CD14-positive monocyte (primary cell): ENCODE measurements at regions not wholly inside any gene's neighbourhood (a gene's known extent, or its start where the extent isn't known, plus 50 kb on each side); places are given as distances from the start of the nearest gene placed in this dataset.
"Not testable (repeated sequence)": the region's sequence is repeated elsewhere in the genome, so short reads cannot be mapped to it uniquely, and the experiment has no call there.

Experiments used
- DNase-seq, 3 donors: peaks; one replicate each; pipeline ENCODE4 v3.0.0-alpha.2; 2011 to 2022
- H2AFZ ChIP-seq: 2 replicates; pipeline ENCODE4 v1.6.0; 2012; ENCODE audit warnings: mild to moderate bottlenecking, low read depth, low read length, inconsistent platforms; ENCODE audit not compliant: insufficient read depth, poor library complexity, severe bottlenecking
- H3K27ac ChIP-seq, 2 donors: 1 replicate in 1 of 2; 2 replicates in 1 of 2; pipeline ENCODE4 v1.5.1; 2012 to 2013; ENCODE audit warnings: low read length in 2 of 2, control low read depth in 1 of 2, inconsistent platforms in 1 of 2, low read depth in 1 of 2, mild to moderate bottlenecking in 1 of 2
- H3K27me3 ChIP-seq, 2 donors: one replicate each; pipeline versions ENCODE4 v1.6.0 to v1.6.1; 2011 to 2013; ENCODE audit warnings: low read length in 2 of 2; ENCODE audit not compliant: control insufficient read depth in 2 of 2, insufficient read depth in 2 of 2
- H3K36me3 ChIP-seq, 2 donors: replicated peaks in 1 of 2; 1 replicate in 1 of 2; 2 replicates in 1 of 2; pipeline versions ENCODE4 v1.5.1 to v1.6.1; 2012 to 2013; ENCODE audit warnings: low read length in 2 of 2, control low read depth in 1 of 2, inconsistent platforms in 1 of 2, mild to moderate bottlenecking in 1 of 2; ENCODE audit not compliant: insufficient read depth in 2 of 2, control insufficient read depth in 1 of 2
- H3K4me1 ChIP-seq, 2 donors: 1 replicate in 1 of 2; 2 replicates in 1 of 2; pipeline versions ENCODE4 v1.5.1 to v1.6.1; 2012 to 2013; ENCODE audit warnings: low read length in 2 of 2, control low read depth in 1 of 2, inconsistent platforms in 1 of 2, mild to moderate bottlenecking in 1 of 2, moderate library complexity in 1 of 2; ENCODE audit not compliant: insufficient read depth in 2 of 2, control insufficient read depth in 1 of 2
- H3K4me2 ChIP-seq: replicated peaks from 2 replicates; pipeline ENCODE3; 2012; ENCODE audit warnings: low read length, moderate library complexity, mild to moderate bottlenecking; ENCODE audit not compliant: poor library complexity, severe bottlenecking; ENCODE audit errors: extremely low read depth
- H3K4me3 ChIP-seq, 3 experiments: fragments of 200-600 bp in 1 of 3; sonication (generic) in 1 of 3; replicated peaks in 1 of 3; 1 replicate in 2 of 3; 2 replicates in 1 of 3; pipeline ENCODE4 v1.5.1; 2011 to 2013; ENCODE audit warnings: low read length in 3 of 3, mild to moderate bottlenecking in 3 of 3, control low read depth in 2 of 3, low read depth in 2 of 3, inconsistent platforms in 1 of 3, moderate library complexity in 1 of 3
- H3K79me2 ChIP-seq: 2 replicates; pipeline ENCODE4 v1.6.0; 2012; ENCODE audit warnings: mild to moderate bottlenecking, control low read depth, inconsistent platforms, low read length, moderate library complexity; ENCODE audit not compliant: insufficient read depth
- H3K9ac ChIP-seq: 2 replicates; pipeline ENCODE4 v1.6.0; 2017; ENCODE audit warnings: low read length, mild to moderate bottlenecking; ENCODE audit not compliant: insufficient read depth, poor library complexity, severe bottlenecking
- H3K9me3 ChIP-seq, 2 donors: replicated peaks in 1 of 2; 1 replicate in 1 of 2; 2 replicates in 1 of 2; pipeline versions ENCODE4 v1.5.1 to v1.6.1; 2012 to 2013; ENCODE audit warnings: low read length in 2 of 2, control low read depth in 1 of 2; ENCODE audit not compliant: control insufficient read depth in 1 of 2, insufficient read depth in 1 of 2
- H4K20me1 ChIP-seq: 2 replicates; pipeline ENCODE4 v1.6.0; 2012; ENCODE audit warnings: mild to moderate bottlenecking, low read length, control low read depth, moderate library complexity; ENCODE audit not compliant: insufficient read depth
- H3K27ac Mint-ChIP-seq, 7 donors: one replicate each; pipeline ENCODE4 v1.8.0; 2020; ENCODE audit warnings: mild to moderate bottlenecking in 7 of 7, mixed read lengths in 7 of 7, moderate library complexity in 6 of 7, inconsistent platforms in 2 of 7
- H3K27me3 Mint-ChIP-seq, 3 donors: one replicate each; pipeline ENCODE4 v1.8.0; 2021 to 2022; ENCODE audit warnings: low read depth in 3 of 3, mild to moderate bottlenecking in 3 of 3, mixed read lengths in 3 of 3, moderate library complexity in 3 of 3, inconsistent platforms in 1 of 3
- H3K36me3 Mint-ChIP-seq, 2 donors: one replicate each; pipeline ENCODE4 v1.8.0; 2020; ENCODE audit warnings: mixed read lengths in 2 of 2, inconsistent platforms in 1 of 2, mild to moderate bottlenecking in 1 of 2
- H3K4me1 Mint-ChIP-seq: one replicate; pipeline ENCODE4 v1.8.0; 2020; ENCODE audit warnings: mild to moderate bottlenecking, mixed read lengths
- H3K4me3 Mint-ChIP-seq, 2 donors: one replicate each; pipeline ENCODE4 v1.8.0; 2020; ENCODE audit warnings: mild to moderate bottlenecking in 2 of 2, mixed read lengths in 2 of 2, moderate library complexity in 1 of 2
- H3K9me3 Mint-ChIP-seq, 7 donors: one replicate each; pipeline ENCODE4 v1.8.0; 2020 to 2022; ENCODE audit warnings: mixed read lengths in 7 of 7, mild to moderate bottlenecking in 6 of 7, moderate library complexity in 6 of 7, inconsistent platforms in 2 of 7
- WGBS: methylation state at CpG from one replicate; pipeline ENCODE4 v1.1.5; 2013; ENCODE audit warnings: missing lambda C conversion rate; ENCODE audit not compliant: insufficient coverage; 5-methylcytosine and 5-hydroxymethylcytosine counted together
- intact Hi-C, 2 donors: fragments of 100-400 bp; cut with micrococcal nuclease; formaldehyde crosslinking; loops; one replicate each; pipeline versions ENCODE4 v1.15.0 to v1.15.1; 2023

DNA sequence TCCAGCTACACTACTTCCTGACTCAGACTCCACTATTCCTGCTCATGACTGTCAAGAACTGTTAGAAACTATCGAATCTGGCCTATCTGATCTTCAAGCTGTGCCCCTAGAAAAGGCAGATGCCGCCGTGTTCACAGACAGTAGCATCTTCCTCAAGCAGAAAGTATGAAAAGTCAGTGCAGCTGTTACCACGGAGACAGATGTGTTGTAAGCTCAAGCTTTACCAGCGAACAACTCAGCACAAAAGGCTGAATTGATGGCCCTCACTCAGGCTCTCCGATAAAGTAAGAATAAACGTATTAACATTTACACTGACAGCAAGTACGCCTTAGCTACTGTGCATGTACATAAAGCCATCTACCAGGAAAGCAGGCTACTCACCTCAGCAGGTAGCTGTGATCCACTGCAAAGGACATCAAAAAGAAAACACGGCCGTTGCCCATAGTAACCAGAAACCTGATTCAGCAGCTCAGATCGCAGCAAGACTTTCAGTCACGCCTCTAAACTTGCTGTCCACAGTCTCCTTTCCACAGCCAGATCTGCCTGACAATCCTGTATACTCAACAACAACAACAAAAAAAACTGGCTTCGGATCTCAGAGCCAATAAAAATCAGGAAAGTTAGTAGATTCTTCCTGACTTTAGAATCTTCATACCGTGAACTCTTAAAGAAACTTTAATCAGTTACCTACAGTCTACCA is 97.5 kb upstream of the FAM90A26 start:
- peaks cover 0 to 10% of the 10 kb centered on the region in 2 donors for H3K9me3 ChIP-seq
- H3K27ac ChIP-seq, H3K79me2 ChIP-seq, H3K9ac ChIP-seq, H4K20me1 ChIP-seq, H3K4me3 Mint-ChIP-seq, H3K36me3 Mint-ChIP-seq, H3K4me1 ChIP-seq, intact Hi-C loops, H3K27me3 ChIP-seq, DNase-seq, H3K27ac Mint-ChIP-seq, H3K4me1 Mint-ChIP-seq, H3K4me2 ChIP-seq, H3K27me3 Mint-ChIP-seq, H2AFZ ChIP-seq, H3K4me3 ChIP-seq, H3K36me3 ChIP-seq: not testable (repeated sequence)
- peaks cover 2 to 21% (median 12%) of the 10 kb centered on the region in 7 donors for H3K9me3 Mint-ChIP-seq
- WGBS = 82% methylated on average over 7 of the region's 14 CpGs

DNA sequence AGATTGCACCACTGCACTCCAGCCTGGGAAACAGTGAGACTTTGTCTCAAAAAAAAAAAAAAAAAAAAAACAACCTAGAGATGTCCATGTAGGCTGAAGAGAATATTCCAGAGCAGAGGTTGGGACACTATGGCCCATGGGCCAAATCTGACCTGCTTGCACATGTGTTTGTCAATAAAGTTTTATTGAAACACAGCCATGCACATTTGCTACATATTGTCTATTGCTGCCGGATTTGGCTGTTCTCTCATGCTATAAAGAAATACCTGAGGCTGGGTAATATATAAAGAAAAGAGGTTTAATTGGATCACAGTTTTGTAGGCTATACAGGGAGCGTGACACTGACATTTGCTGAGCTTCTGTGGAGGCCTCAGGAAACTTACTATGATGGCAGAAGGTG is 102.3 kb upstream of the FAM90A26 start:
- H3K79me2 ChIP-seq, H3K27ac ChIP-seq, H3K4me1 Mint-ChIP-seq, H3K9ac ChIP-seq, H3K4me3 Mint-ChIP-seq, H2AFZ ChIP-seq, H3K4me2 ChIP-seq, H3K36me3 ChIP-seq, H3K9me3 ChIP-seq, DNase-seq, intact Hi-C loops, H3K36me3 Mint-ChIP-seq, H3K4me1 ChIP-seq, H3K27me3 Mint-ChIP-seq, H3K27me3 ChIP-seq, H3K27ac Mint-ChIP-seq, H3K4me3 ChIP-seq, H4K20me1 ChIP-seq: not testable (repeated sequence)
- WGBS = 83% methylated on average over 1 of the region's 2 CpGs
- H3K9me3 Mint-ChIP-seq = peaks cover 19 to 31% (median 25%) of the 10 kb centered on the region in 7 donors

DNA sequence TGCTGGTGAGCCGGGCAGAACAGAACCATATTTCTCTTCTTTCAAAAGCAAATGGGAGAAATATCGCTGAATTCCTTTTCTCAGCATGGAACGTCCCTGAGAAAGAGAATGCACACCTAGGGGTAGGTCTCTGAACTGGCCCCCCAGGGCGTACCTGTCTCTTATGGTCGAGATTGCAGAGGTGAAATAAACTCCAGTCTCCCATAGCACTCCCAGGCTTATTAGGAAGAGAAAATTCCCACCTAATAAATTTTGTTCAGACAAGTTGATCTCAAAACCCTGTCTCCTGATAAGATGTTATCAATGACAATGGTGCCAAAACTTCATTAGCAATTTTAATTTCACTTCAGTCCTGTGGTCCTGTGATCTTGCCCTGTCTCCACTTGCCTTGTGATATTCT is 106.6 kb upstream of the FAM90A26 start:
- H3K4me2 ChIP-seq, H3K27me3 ChIP-seq, H3K27me3 Mint-ChIP-seq, H3K4me1 Mint-ChIP-seq, H3K9me3 ChIP-seq, H3K4me3 ChIP-seq, H3K79me2 ChIP-seq, DNase-seq, H3K27ac Mint-ChIP-seq, H3K4me1 ChIP-seq, H3K4me3 Mint-ChIP-seq, H3K9ac ChIP-seq, H2AFZ ChIP-seq, H3K36me3 Mint-ChIP-seq, H3K27ac ChIP-seq, H3K36me3 ChIP-seq, intact Hi-C loops, H4K20me1 ChIP-seq: not testable (repeated sequence)
- H3K9me3 Mint-ChIP-seq = peaks cover 23 to 50% (median 28%) of the 10 kb centered on the region in 7 donors
- WGBS = no CpG with 5 or more reads among the region's 5 CpGs

DNA sequence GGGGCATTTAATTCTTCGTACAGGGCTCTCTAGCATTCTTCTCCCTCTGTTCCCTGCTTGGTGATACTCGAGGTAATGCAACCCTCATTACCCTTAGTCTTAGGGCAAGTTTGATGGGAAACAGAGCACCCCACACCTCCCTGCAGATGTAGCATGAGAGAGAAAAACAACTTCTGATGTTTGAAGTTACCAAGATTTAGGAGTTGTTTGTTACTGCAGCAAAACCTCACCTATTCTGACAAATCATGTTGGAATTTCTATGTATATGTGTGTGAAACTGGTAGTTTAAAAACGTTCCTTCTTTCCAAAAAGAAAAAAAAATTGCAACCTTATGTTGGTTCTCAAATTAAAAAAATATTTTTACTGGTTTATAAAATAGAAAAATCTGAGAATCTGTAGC is 145.3 kb upstream of the FAM90A26 start:
- intact Hi-C loops, H3K27me3 Mint-ChIP-seq, H3K27me3 ChIP-seq, H3K9ac ChIP-seq, H3K79me2 ChIP-seq, H3K4me3 Mint-ChIP-seq, H3K4me1 Mint-ChIP-seq, H3K27ac Mint-ChIP-seq, H3K27ac ChIP-seq, H3K4me2 ChIP-seq, H3K9me3 ChIP-seq, DNase-seq, H2AFZ ChIP-seq, H3K9me3 Mint-ChIP-seq, H3K36me3 ChIP-seq, H4K20me1 ChIP-seq, H3K4me3 ChIP-seq, H3K36me3 Mint-ChIP-seq, H3K4me1 ChIP-seq: not testable (repeated sequence)
- no CpG with 5 or more reads among the region's 3 CpGs for WGBS
